ENCODE measurements at regions not wholly inside any gene's neighbourhood (a gene's known extent, or its start where the extent isn't known, plus 50 kb on each side); places are given as distances from the start of the nearest gene placed in this dataset.

DNA sequence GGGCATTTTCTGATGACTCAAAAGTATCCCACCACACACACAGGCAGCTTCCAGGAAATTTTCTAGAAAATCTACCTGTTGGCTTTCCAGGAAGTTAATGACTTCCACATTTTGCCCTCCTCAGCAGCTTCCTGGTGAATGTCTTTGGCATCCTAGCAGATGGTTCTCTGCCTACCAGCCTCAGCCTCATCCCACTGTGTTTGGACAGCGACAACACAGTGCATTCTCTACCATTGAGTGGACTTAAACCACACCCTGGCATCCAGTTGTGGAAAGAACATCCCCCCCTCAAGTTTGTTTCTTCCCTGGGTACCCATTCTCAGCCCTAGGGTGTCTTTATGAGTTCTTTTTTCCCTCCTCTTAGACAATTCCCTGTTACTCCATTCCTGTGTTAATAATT lies 50.8 kb upstream of the GADL1 start:
- FAIRE-seq: no peak

DNA sequence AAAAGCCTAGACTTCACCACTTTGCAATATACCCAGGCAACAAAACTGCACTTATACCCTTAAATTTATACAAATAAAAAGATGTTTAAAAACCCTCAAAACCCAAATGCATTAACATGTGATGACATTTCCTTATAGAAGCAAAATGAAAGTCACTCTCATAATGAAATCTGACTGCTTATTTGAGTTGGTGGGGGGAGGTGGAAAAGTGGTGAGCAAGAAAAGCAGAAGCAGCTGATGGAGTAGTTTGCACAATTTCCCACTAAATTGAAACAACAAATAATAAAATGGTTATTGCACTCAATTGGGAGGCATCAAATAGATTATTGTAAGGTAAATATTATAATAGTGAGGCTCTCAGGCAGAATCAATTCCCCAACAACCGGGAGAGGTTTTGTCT lies 54.0 kb upstream of the GADL1 start:
- no peak for FAIRE-seq

DNA sequence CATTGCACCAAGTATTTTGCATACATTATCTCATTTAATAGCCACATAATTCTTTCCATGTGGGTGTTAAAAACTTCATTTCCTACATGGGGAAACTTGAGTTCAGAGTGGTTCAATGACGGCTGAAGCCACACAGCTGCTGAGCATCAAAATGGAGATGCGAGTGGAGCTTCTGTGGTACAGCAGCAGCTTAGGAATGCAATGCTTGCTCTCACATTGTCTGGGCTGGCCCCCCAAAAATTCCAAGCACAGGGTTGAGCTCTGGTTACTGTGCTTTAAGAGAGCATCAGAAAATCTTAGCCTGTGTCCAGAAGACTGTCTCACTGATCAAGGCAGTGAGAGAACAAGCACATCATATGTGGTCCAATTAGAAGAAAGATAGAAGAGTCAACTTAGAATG lies 57.4 kb upstream of the GADL1 start:
- no peak for FAIRE-seq

DNA sequence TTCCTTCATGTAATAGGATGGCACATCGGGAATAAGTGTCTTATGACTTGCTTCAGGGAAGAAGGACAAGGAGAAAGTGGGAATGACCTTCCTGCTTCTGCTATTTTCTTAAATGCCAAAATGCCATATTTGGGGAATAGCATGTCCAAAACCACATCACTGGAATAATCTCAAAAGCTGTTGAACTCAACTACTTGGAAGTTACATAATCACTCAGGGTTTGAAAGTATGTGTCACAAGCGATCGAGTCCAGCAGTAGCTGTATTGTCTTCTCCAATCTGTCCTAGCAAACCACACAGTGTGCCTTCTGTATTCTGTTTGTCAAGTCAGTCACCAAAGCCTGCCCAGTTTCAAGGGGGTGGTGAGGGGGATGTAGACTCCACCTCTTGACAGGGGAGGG lies 58.3 kb upstream of the GADL1 start:
- FAIRE-seq: no peak

DNA sequence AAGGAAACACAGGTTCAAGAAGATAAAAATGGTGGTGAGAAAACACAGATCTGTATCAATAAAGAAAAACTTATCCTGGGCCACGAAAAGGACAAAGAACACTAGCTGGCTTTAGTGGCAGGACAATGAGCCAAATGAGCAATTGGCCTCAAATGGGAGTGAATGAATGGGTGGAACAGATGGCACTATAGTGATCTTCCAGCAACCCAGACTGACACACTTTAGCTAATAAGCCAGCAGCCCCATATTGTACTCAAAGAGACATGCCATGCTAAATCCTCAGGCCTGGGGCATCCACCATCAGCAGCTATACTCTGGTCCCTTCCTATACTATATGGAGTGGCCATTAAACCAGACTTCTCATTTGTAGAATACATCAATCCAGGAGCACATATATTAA lies 60.0 kb upstream of the GADL1 start:
- FAIRE-seq: no peak

DNA sequence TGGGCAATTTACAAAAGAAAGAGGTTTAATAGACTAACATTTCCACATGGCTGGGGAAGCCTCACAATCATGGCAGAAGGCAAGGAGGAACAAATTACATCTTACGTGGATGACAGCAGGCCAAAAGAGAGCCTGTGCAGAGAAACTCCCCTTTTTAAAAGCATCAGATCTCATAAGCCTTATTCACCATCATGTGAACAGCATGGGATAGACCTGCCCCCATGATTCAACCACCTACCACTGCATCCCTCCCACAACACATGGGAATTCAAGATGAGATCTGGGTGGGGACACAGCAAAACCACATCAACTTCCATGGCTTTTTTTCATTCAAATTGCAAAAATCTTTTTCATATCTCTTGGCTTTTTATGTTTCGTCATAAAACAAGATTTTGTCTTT lies 67.6 kb upstream of the GADL1 start:
- no peak for FAIRE-seq

DNA sequence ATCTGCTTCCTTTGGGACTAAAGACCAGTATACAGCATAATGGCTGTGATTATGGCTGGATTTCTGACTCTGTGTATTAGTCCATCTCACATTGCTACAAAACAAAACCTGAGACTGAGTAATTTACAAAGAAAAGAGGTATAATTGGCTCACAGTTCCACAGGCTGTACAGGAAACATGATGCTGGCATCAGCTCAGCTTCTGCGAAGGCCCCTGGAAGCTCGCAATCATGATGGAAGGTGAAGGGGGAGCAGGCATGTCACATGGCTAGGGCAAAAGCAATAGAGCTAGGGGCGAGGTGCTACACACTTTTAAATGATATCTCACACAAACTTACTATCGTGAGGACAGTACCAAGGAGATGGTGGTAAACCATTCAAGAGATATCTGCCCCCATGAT lies 68.0 kb upstream of the GADL1 start:
- FAIRE-seq: no peak

DNA sequence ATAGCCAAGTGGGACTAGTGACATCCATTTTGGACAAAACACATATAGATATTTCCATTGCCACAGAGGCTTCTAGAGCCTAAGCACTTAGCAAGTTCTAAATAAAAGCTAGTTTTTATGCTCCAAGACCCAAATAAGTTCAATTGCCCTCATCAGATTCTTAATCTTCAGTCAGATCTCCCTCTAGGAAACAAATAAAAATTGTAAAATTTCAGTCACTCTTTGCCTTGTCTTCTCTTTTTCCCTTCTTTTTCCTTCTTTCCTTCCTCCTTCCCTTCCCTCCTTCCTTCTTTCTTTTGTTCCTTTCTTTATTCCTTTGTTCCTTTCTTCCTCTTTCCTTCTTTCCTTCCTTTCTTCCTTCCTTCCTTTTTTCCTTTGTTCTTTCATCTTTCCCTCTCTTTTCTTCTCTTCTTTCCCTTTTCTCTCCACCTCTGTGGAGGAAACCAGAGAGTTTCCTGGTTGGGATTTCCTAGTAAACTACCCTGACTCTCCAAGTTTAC lies 68.8 kb upstream of the GADL1 start:
- no peak for FAIRE-seq

DNA sequence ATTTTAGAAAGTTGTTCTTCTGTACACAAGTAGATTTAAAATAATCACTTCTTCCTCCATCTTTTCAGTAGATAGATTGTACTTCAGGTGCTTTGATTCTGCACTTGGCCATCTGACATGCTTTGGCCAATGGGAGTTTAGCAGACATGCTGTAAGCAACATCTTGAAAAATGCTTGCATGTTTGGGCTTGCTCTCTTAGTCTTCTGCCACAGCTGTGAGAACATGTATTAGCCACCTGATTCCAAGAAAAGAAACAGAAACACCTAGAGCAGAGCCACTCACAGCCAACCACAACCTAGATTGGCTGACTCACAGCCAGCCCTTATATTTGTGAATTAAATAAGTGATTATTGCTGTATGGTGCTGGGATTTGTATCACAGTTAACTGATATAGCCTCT lies 70.2 kb upstream of the GADL1 start:
- no peak for FAIRE-seq

DNA sequence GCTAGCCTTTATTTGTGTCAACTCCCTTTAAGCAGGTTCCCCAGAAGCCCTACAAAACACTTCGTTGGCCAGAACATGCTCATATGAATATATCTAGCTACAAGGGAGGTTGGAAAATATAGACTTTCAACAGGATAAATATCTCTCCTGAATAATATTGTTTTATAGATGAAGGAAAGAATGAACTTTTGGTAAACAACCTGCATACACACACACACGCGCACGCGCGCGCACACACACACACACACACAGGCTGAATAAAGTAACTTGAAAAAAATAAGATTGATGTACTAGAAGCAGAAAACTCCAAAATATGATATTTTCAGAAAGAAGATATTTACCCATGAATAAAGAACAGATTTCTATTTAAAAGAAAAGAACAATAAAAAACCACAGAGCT lies 72.4 kb upstream of the GADL1 start:
- FAIRE-seq: no peak

DNA sequence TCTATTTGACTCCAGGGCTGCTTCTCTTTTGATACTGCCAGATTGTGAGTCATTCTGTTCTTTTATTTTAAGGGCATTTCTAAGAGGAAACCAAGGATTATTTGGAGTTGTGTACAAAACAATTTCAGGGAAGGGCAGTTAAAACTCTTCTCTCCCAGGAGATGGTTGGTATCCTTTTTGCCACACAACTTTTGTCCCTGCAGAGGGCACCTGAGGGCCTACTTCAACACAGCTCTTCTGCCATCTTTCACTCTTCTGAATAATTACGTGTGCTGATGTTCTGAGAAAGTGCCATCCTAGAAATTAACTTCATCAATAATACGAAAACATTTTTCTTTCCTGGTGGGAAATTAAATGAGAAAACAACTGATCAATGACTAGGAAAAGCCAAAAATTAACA lies 75.7 kb upstream of the GADL1 start:
- FAIRE-seq: no peak

DNA sequence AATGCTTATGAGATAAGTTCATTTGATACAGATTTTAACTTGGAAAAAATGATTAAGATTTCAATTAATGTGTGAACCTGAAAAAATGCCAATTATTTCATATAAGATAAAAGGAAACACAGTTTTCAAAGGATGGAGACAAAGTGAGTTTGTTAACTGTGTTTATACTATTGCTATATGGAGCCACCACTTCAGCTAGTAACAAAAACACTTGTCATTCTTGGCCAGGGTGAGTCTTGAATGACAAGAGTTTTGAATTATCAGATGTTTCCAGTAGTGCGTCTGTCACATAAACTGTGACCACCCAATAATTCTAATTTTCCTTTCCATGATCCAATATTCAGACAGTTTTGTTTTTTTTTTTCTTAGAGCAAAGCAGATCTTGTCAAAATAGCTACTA lies 78.0 kb upstream of the GADL1 start:
- FAIRE-seq: no peak

DNA sequence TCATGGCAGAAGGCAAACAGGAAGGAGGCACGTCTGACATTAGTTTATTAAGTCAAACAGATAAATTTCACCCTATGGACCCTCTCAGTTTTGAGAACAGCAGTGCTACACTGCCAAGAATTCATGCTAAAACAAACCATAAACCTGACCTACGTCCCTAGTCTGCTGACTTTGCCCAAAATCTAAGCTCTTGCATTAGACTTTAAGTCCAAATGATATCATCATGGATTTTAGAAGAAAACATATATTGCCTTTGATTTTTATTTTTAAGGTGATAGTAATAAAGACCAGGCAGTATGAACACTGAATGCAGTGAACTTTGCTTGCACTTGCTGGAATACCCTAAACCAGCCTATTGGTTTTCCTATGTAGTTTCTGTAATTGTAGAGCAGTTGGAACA lies 79.6 kb upstream of the GADL1 start:
- no peak for FAIRE-seq

DNA sequence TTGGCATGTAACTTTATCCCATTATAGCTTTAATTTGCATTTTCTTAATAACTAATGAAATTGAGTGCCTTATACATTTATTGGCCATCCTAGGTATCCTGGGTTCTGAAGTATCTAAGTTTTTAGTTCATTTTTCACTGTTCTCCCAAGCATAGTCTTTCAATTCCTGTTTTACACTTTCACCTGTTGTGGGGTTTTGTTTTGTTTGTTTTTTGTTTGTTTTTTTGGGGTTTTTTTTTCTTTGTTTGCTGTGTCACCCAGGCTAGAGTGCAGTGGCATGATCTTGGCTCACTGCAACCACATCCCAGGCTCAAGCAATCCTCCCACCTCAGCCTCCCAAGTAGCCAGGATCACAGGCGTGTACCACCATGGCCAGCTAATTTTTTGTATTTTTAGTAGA lies 83.1 kb upstream of the GADL1 start:
- FAIRE-seq: no peak

DNA sequence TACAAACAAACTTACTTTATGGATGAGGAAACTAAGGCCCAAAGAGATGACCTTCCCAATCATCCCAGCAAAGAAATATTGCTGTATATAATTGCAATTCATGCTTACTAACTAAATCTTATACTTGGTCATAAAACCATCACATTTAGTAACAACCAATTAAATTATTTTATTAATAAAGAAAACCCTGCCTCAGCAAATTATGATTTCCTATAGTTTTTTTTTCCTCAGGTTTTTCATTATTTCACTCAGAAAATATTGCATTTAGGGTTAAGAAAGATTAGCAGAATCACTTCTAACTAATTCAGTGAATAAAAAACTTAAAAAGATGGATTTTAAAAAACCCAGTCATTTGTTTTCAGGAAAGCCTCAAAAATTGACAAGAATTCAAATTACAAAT lies 86.5 kb upstream of the GADL1 start:
- FAIRE-seq: no peak

DNA sequence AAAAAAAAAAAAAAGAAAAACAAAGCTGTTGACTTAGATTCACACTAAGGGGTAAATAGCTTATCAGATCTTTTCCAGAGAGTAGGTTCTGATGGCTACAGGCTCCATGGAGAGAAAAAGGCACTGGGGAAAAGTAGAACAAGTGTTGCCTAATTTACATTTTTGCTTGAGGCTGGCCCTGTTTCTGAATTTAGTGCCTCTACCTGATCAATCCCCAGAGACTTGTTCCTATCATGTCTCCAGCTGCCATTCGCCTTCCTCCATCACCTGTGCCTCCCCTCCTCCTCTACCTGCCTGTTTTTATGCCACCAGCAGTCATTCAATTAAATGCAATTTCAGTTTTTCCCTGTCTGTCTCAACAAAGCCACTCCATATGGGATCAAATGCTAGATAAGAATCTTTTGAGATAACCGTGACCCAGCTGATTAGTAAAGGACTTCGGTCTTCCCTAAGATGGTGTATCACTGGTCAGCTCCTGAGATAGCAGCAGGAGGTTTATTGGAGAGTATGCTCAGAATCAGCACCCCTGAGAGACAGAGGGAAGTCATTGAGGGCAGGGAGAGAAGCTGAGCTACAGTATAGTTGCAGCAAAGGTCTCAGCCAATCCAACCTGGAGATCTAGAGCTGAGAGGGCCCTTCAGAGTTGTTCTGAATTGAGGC lies 88.1 kb upstream of the GADL1 start:
- no peak for FAIRE-seq

DNA sequence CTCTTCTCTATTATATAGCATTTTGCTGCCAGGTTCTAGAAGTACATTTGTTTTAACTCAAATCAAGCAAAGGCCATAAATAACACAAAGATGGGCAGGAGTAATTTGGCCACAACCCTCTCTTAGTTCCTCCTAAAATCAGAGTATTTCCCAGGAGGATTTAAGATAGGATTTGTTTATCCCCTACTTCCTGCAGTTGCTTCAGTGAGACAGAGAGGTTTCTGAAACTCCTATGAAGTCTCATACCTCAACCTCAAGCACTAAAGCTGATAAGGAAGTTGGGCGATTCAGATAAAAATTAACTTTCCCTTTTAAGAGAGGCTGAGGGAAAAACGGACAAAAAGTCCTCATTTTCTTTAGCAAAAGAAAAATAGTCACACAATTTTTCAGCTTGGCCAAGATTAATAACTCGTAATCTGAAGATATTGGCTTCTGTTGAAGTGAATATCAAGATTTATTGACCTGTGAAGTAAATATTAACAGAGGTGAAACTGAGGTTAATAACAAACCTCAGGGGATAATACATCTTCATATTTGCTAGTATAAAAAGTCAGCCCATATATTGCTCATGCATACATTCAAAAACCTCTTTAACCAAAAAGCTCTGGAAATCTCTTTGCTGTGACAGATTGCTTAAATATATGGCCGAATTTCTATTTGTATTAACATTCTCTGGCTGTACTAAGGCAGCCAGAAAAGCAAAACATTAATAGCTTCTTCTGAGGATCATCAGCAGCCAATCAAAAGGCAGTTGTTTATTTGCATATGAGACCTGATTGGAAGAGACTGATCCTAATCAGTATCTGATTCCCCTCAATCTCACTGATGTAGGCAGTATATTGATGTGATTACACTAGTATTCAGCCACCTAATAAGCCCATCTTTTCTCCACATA lies 90.6 kb upstream of the GADL1 start:
- FAIRE-seq: no peak

DNA sequence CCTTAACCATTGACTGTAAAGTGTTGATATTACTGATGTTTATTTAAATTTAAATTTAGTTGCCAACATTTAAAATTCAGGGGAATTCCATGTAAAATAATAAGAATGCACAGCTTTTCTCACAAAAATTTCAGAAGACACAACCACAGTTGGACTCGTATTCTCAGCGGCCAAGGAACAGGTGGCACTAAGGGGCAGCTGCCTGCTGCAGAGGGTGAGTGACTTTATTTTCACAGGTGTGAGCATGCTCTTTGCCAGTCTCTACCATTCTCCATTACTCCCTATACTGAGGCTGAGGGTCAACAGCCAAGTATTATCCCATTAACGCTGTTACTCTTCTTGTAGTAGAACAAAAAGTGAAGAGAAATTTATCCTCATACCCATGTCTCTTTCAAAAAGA lies 92.1 kb upstream of the GADL1 start:
- no peak for FAIRE-seq

DNA sequence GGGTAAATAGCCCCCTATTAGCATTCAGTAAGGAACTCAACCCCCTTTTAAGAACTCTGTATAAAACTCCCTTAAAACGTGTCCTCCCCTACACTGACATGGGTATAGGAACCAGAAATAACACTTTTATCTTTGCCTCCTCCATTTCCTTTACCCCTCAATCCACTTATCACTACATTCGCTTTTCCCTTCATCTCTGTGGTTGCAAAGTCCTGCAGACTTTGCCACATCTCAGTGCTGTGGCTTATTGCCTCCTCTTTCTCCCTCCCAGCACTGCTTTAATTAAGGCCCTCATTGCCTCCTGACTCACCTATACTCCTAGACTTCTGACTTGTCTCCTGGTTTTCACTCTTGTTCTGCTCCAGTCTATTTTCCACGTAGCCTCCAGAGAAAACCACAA lies 94.3 kb upstream of the GADL1 start:
- no peak for FAIRE-seq

DNA sequence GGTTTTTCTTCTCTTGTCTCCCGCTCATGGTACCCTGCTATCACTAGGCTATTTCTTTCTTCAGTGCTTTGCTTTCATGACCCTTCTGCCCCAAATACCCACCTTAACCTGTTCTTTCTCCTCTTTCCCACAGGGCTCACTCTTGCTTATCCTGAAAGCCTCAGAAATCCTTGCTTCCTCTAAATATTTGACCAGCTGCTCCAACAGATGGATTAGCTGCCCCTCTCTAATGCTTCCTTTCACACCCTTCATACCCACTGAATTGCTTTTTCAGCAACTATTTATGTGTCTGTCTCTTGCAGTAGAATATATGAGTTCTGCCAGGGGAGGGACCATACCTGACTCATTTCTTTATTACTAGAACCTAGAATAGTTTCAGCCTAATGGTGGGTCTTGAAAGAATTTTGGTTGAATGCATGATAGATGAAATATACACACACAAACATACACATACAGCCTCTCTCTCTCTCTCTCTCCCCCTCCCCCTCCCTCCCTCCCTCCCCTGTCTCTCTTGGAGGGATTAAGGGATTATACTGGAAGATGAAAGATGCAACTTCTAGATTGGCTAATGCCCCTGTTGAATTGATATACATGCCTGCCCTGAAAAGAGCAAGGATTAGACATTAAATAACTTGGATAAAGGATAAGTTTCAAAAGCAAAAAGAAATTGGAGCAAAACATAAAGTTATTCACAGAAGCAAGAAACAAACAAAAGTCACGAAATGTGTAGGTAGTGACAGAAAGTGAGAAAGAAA lies 95.0 kb upstream of the GADL1 start:
- no peak for FAIRE-seq

DNA sequence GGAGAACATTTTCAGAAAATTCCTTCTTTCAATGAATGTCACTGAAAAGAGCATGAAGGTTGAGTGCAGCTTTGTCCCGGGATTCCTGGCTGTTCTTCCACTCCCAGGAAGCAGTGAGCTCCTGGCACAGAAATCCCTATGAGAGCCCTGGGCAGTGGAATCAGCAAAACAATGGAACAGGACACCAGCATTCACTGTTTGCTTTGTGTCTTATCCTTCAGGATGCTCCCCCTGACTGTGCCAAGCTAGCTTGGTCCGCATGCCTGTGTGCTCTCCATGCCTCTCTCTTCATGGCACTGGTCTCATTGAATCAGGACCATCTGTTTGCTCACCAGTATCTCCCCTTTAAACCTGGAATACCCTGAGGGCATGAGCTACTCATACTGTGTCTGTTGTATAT lies 102.0 kb upstream of the GADL1 start:
- no peak for FAIRE-seq

DNA sequence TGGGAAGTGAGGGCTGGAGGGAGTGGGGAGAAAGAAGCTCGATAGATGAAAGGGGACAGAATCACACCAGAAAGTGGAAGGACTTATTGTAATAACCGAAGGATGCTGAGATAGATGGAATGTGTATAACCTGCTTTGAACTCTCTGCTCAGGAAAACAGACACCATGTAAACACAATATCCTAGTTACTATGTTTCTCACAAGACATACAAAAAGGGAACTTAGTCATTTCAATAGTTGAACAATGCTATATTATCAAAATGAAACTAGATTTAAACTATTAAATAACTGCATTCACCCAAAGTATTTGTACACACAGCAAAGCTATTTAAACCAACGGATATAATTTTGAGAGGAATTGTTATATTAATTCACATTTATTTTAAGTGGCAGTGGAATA lies 108.3 kb upstream of the GADL1 start:
- no peak for FAIRE-seq

DNA sequence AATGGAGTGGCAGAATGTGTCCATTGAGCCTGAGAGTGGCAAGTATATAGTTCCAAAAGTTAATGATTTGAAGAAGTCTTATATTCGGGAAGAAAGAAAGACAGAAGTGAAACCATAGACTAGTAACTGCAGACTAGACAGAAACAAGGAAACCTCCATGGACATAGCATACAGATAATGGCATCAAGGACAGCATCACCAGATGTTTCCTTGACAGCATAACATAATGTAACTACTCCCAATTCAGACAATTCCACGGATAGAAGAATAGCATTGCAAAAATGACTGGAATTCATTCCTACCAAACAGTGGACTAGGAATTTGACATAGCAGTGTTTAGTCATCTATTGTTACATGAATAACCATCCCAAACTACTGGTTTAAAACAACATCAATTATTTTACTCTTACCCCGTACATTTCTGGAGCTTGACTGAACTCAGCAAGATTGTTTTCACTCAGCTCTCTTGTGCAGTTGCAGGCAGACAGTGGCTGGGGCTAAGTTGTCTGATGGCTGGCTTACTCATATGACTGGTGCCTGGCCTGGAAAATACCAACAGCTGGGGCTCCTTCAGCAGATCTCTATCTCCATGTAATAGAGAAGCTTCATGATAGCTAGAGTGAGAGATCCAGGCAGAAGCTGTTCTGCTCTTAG lies 109.7 kb upstream of the GADL1 start:
- FAIRE-seq: no peak

Data from colon (tissue), 2 donors.